ENCODE measurements at regions not wholly inside any gene's neighbourhood (a gene's known extent, or its start where the extent isn't known, plus 50 kb on each side); places are given as distances from the start of the nearest gene placed in this dataset.

DNA sequence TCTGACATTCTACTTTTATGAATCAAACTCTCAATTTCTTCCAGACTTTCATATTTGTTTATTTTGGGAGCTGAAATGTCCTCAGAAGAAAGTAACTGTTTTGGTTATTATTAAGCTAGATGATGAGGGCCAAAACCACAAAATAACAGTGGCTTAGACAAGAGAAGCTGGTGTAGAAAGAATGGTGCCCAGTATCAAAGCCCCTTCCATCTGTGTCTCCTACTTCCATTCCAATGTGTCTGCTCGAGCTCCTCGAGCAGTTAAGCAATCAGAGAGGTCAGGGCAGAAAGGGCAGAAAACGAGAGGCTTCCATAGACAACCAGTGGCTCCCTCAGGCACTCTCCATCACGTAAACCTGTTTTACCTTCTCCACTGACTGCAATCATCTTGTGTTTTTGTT is 59.7 kb upstream of the MAGI1 start:
- TF ChIP-seq, protein P1, sequence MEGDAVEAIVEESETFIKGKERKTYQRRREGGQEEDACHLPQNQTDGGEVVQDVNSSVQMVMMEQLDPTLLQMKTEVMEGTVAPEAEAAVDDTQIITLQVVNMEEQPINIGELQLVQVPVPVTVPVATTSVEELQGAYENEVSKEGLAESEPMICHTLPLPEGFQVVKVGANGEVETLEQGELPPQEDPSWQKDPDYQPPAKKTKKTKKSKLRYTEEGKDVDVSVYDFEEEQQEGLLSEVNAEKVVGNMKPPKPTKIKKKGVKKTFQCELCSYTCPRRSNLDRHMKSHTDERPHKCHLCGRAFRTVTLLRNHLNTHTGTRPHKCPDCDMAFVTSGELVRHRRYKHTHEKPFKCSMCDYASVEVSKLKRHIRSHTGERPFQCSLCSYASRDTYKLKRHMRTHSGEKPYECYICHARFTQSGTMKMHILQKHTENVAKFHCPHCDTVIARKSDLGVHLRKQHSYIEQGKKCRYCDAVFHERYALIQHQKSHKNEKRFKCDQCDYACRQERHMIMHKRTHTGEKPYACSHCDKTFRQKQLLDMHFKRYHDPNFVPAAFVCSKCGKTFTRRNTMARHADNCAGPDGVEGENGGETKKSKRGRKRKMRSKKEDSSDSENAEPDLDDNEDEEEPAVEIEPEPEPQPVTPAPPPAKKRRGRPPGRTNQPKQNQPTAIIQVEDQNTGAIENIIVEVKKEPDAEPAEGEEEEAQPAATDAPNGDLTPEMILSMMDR (conservative IDR thresholded peaks at IDR 0.05), result no peak
- TF ChIP-seq ZFX (IDR thresholded peaks at IDR 0.05), result no peak

Measured in C4-2B (cell line).